ENCODE measurements at regions not wholly inside any gene's neighbourhood (a gene's known extent, or its start where the extent isn't known, plus 50 kb on each side); places are given as distances from the start of the nearest gene placed in this dataset.

GRCh38 chr5:27241564-27242257 is 203.3 kb upstream of the CDH9 start:
- no peaks in the 10 kb centered on the region for H3K36me3 Mint-ChIP-seq
- no peak overlapping the region for H3K4me3 Mint-ChIP-seq
- no peaks in the 10 kb centered on the region for H3K27me3 Mint-ChIP-seq (ENCODE audit: low read depth in 2 of 2)
- H3K4me1 ChIP-seq (ENCODE audit: control insufficient read depth, insufficient read depth, low read length) = no peaks in the 10 kb centered on the region
- no peaks in the 10 kb centered on the region for H3K36me3 ChIP-seq (ENCODE audit: control insufficient read depth, insufficient read depth, low read length)
- H3K4me3 ChIP-seq (ENCODE audit: low read length) = no peak overlapping the region
- intact Hi-C loops (cut with micrococcal nuclease) = no loop called here
- ATAC-seq = peak in 1 of 3 donors; percentile 30
- no peak for DNase-seq
- no peaks in the 10 kb centered on the region for H3K27me3 ChIP-seq (ENCODE audit: control insufficient read depth, insufficient read depth, low read length)
- no peak overlapping the region for H3K27ac ChIP-seq (ENCODE audit: low read length)
- H3K9me3 ChIP-seq (ENCODE audit: control insufficient read depth, insufficient read depth, low read length) = no peaks in the 10 kb centered on the region
- WGBS (ENCODE audit: insufficient coverage) = 64% methylated on average over 3 of the region's 5 CpGs
- H3K27ac Mint-ChIP-seq = no peak overlapping the region
- peaks cover 11 to 15% of the 10 kb centered on the region in 2 donors for H3K9me3 Mint-ChIP-seq
- H3K4me1 Mint-ChIP-seq = no peaks in the 10 kb centered on the region
- no peak for TF ChIP-seq CTCF (IDR thresholded peaks at IDR 0.05)

- Mint-ChIP-seq H3K36me3 (no peaks in the 10 kb centered on the region), H3K4me3 (no peak overlapping the region), H3K27me3 (ENCODE audit: low read depth in 2 of 2) (no peaks in the 10 kb centered on the region), H3K9me3 (peaks cover 15 to 17% of the 10 kb centered on the region in 2 donors), H3K27ac (no peak overlapping the region), H3K4me1 (no peaks in the 10 kb centered on the region)
- no peak for DNase-seq
- Histone ChIP-seq H3K9me3 (ENCODE audit: control insufficient read depth, insufficient read depth, low read length) (no peaks in the 10 kb centered on the region), H3K4me3 (ENCODE audit: low read length) (no peak overlapping the region), H3K27me3 (ENCODE audit: control insufficient read depth, insufficient read depth, low read length) (no peaks in the 10 kb centered on the region), H3K27ac (ENCODE audit: low read length) (no peak overlapping the region), H3K4me1 (ENCODE audit: control insufficient read depth, insufficient read depth, low read length) (no peaks in the 10 kb centered on the region), H3K36me3 (ENCODE audit: control insufficient read depth, insufficient read depth, low read length) (no peaks in the 10 kb centered on the region)
- intact Hi-C loops (cut with micrococcal nuclease) = no loop called here
- no peak for TF ChIP-seq CTCF (IDR thresholded peaks at IDR 0.05)
- ATAC-seq = no peak
- 89% methylated on average over 1 of the region's 2 CpGs for WGBS (ENCODE audit: insufficient coverage)
Observed at GRCh38 chr5:27240791-27241190, 202.4 kb upstream of the CDH9 start.

GRCh38 chr5:27234916-27235315 is 196.5 kb upstream of the CDH9 start:
- H3K4me3 Mint-ChIP-seq = no peak overlapping the region
- no peak for ATAC-seq
- intact Hi-C loops (cut with micrococcal nuclease) = no loop called here

More at GRCh38 chr5:27234916-27235315, 196.5 kb upstream of the CDH9 start:
- no peaks in the 10 kb centered on the region for H3K4me1 ChIP-seq (ENCODE audit: control insufficient read depth, insufficient read depth, low read length)
- Mint-ChIP-seq H3K4me1 (no peaks in the 10 kb centered on the region), H3K36me3 (no peaks in the 10 kb centered on the region), H3K27me3 (ENCODE audit: low read depth in 2 of 2) (no peaks in the 10 kb centered on the region), H3K9me3 (peaks cover 9 to 16% of the 10 kb centered on the region in 2 donors), H3K27ac (no peak overlapping the region)
- H3K27me3 ChIP-seq (ENCODE audit: control insufficient read depth, insufficient read depth, low read length) = no peaks in the 10 kb centered on the region
- peaks cover 3% of the 10 kb centered on the region for H3K9me3 ChIP-seq (ENCODE audit: control insufficient read depth, insufficient read depth, low read length)
- WGBS (ENCODE audit: insufficient coverage) = 76% methylated on average over 2 of the region's 2 CpGs
- DNase-seq = no peak
- H3K27ac ChIP-seq (ENCODE audit: low read length) = no peak overlapping the region
- no peak for TF ChIP-seq CTCF (IDR thresholded peaks at IDR 0.05)
- no peak overlapping the region for H3K4me3 ChIP-seq (ENCODE audit: low read length)
- no peaks in the 10 kb centered on the region for H3K36me3 ChIP-seq (ENCODE audit: control insufficient read depth, insufficient read depth, low read length)
